HG02798 (cell line): ENCODE measurements at regions not wholly inside any gene's neighbourhood (a gene's known extent, or its start where the extent isn't known, plus 50 kb on each side); places are given as distances from the start of the nearest gene placed in this dataset.
"Not testable (repeated sequence)": the region's sequence is repeated elsewhere in the genome, so short reads cannot be mapped to it uniquely, and the experiment has no call there.

Experiments used
- ATAC-seq: cut with Tn5 transposase; IDR thresholded peaks from one replicate; pipeline ENCODE4 v1.9.1; 2021; ENCODE audit warnings: mild to moderate bottlenecking; ENCODE audit not compliant: unreplicated experiment, poor library complexity

- ATAC-seq = no peak
These were observed 329.3 kb downstream of the C1D start for GRCh38 chr2:67733517-67733916.

GRCh38 chr2:67752199-67752598, 310.6 kb downstream of the C1D start:
- ATAC-seq = no peak

- no peak for ATAC-seq
These were observed 309.8 kb downstream of the C1D start for GRCh38 chr2:67752969-67753368.

GRCh38 chr2:67755156-67755882, 307.5 kb downstream of the C1D start:
- ATAC-seq = no peak

GRCh38 chr2:67760995-67761394, 301.8 kb downstream of the C1D start:
- ATAC-seq = no peak

- ATAC-seq = no peak
These were observed 291.4 kb downstream of the C1D start for GRCh38 chr2:67771380-67771779.

GRCh38 chr2:67772216-67773170, 290.3 kb downstream of the C1D start:
- ATAC-seq = no peak

- no peak for ATAC-seq
These were observed 289.0 kb downstream of the C1D start for GRCh38 chr2:67773851-67774250.

- no peak for ATAC-seq
These were observed 286.5 kb downstream of the C1D start for GRCh38 chr2:67776276-67776675.

- no peak for ATAC-seq
These were observed 285.8 kb downstream of the C1D start for GRCh38 chr2:67777010-67777409.

GRCh38 chr2:67777836-67778429, 284.9 kb downstream of the C1D start:
- no peak for ATAC-seq

GRCh38 chr2:67780841-67781240, 282.0 kb downstream of the C1D start:
- ATAC-seq = not testable (repeated sequence)

- ATAC-seq = no peak
These were observed 280.4 kb downstream of the C1D start for GRCh38 chr2:67782443-67782842.

- no peak for ATAC-seq
These were observed 279.8 kb downstream of the C1D start for GRCh38 chr2:67783026-67783425.

- ATAC-seq = no peak
These were observed 272.2 kb downstream of the C1D start for GRCh38 chr2:67790622-67791021.

- ATAC-seq = no peak
These were observed 270.6 kb downstream of the C1D start for GRCh38 chr2:67792191-67792590.

- no peak for ATAC-seq
These were observed 270.1 kb downstream of the C1D start for GRCh38 chr2:67792681-67793091.

GRCh38 chr2:67797801-67798540, 264.8 kb downstream of the C1D start:
- ATAC-seq = no peak

GRCh38 chr2:67798541-67799160, 264.2 kb downstream of the C1D start:
- ATAC-seq = no peak

- no peak for ATAC-seq
These were observed 262.9 kb downstream of the C1D start for GRCh38 chr2:67799886-67800285.
